Breast epithelium (tissue), 4 donors: ENCODE measurements at regions not wholly inside any gene's neighbourhood (a gene's known extent, or its start where the extent isn't known, plus 50 kb on each side); places are given as distances from the start of the nearest gene placed in this dataset.

Experiments used
- DNase-seq, 2 donors: peaks; one replicate each; pipeline ENCODE4 v3.0.0-alpha.2; 2019; ENCODE audit warnings: low spot score in 2 of 2
- H3K27ac ChIP-seq, 2 donors: fragments of 200-600 bp; sonication (generic) in 1 of 2; one replicate each; pipeline ENCODE4 v1.5.1; 2016 to 2019; ENCODE audit warnings: mild to moderate bottlenecking in 1 of 2
- H3K27me3 ChIP-seq, 2 donors: fragments of 200-600 bp; sonication (generic) in 1 of 2; one replicate each; pipeline versions ENCODE4 v1.5.1 to v1.6.0; 2017 to 2019; ENCODE audit warnings: control low read depth in 1 of 2, mild to moderate bottlenecking in 1 of 2
- H3K36me3 ChIP-seq: fragments of 200-600 bp; one replicate; pipeline ENCODE4 v1.5.1; 2019
- H3K4me1 ChIP-seq, 2 donors: fragments of 200-600 bp; sonication (generic); one replicate each; pipeline ENCODE4 v1.5.1; 2016 to 2019; ENCODE audit warnings: control low read depth in 1 of 2
- H3K4me3 ChIP-seq, 3 donors: fragments of 200-600 bp; sonication (generic); 1 replicate in 2 of 3; 2 replicates in 1 of 3; pipeline ENCODE4 v1.5.1; 2016 to 2019; ENCODE audit warnings: mild to moderate bottlenecking in 3 of 3, moderate library complexity in 2 of 3
- H3K9me3 ChIP-seq, 2 donors: fragments of 200-600 bp; sonication (generic) in 1 of 2; one replicate each; pipeline ENCODE4 v1.5.1; 2016 to 2019; ENCODE audit warnings: control low read depth in 1 of 2
- CTCF ChIP-seq, 3 donors: fragments of 450-650 bp; IDR thresholded peaks; one replicate each; pipeline ENCODE4 v1.5.1; 2016 to 2017; ENCODE audit warnings: antibody characterized with exemption in 3 of 3, mild to moderate bottlenecking in 3 of 3, moderate library complexity in 3 of 3
- POLR2A ChIP-seq: fragments of 450-650 bp; IDR thresholded peaks from one replicate; pipeline ENCODE4 v1.6.1; 2016; ENCODE audit warnings: antibody characterized with exemption, mild to moderate bottlenecking, moderate library complexity
- POLR2AphosphoS5 ChIP-seq, 3 donors: sonication (generic); formaldehyde crosslinking; IDR thresholded peaks; one replicate each; pipeline ENCODE4 v1.6.1; 2017; ENCODE audit warnings: antibody characterized with exemption in 3 of 3
- intact Hi-C: fragments of 100-400 bp; cut with DNase I; formaldehyde crosslinking; loops from one replicate; pipeline ENCODE4 v1.15.1; 2023; ENCODE audit warnings: low total_unique reads

GRCh38 chr17:13352747-13353415, 248.8 kb downstream of the HS3ST3A1 start:
- TF ChIP-seq POLR2AphosphoS5 (IDR thresholded peaks at IDR 0.05) (no peak), CTCF (IDR thresholded peaks at IDR 0.05) (no peak), POLR2A (no peak)
- no peak for DNase-seq
- Histone ChIP-seq H3K27me3 (no peaks in the 10 kb centered on the region), H3K4me1 (no peaks in the 10 kb centered on the region), H3K9me3 (no peaks in the 10 kb centered on the region), H3K27ac (no peak overlapping the region), H3K4me3 (no peak overlapping the region), H3K36me3 (no peaks in the 10 kb centered on the region)
- intact Hi-C loops, result no loop called here

DNA sequence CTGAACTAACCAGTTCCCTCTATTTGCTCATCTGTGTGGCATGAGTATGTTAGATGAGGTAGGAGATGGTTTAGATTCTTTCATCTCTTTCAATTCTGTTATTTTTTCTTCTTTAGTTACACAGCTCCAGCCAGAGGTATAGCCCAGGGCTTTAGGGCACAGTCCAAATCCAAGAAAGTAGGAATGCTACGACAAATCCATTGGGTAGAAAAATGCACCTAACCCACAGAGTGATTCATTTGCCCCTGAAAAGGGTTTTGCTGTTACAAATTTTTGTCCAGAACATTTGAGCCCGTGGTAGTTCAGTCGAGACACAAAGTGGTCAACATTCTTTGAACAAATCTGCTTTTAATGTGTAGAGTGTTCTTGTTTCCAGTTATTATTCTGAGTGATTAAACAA, 250.7 kb downstream of the HS3ST3A1 start:
- Histone ChIP-seq H3K27me3 (no peaks in the 10 kb centered on the region), H3K9me3 (no peaks in the 10 kb centered on the region), H3K36me3 (no peaks in the 10 kb centered on the region), H3K4me3 (no peak overlapping the region), H3K27ac (no peak overlapping the region), H3K4me1 (no peaks in the 10 kb centered on the region)
- DNase-seq, result no peak
- TF ChIP-seq POLR2A (no peak), CTCF (IDR thresholded peaks at IDR 0.05) (no peak), POLR2AphosphoS5 (IDR thresholded peaks at IDR 0.05) (no peak)
- intact Hi-C loops, result no loop called here

GRCh38 chr17:13350466-13350865, 251.3 kb downstream of the HS3ST3A1 start:
- no peaks in the 10 kb centered on the region for H3K27me3 ChIP-seq
- TF ChIP-seq POLR2AphosphoS5 (IDR thresholded peaks at IDR 0.05) (no peak), CTCF (IDR thresholded peaks at IDR 0.05) (no peak), POLR2A (no peak)
- no peaks in the 10 kb centered on the region for H3K4me1 ChIP-seq
- H3K36me3 ChIP-seq, result no peaks in the 10 kb centered on the region
- intact Hi-C loops, result no loop called here
- no peak overlapping the region for H3K4me3 ChIP-seq
- no peak for DNase-seq
- H3K9me3 ChIP-seq, result no peaks in the 10 kb centered on the region
- no peak overlapping the region for H3K27ac ChIP-seq

GRCh38 chr17:13346996-13347762, 254.6 kb downstream of the HS3ST3A1 start:
- intact Hi-C loops, result no loop called here

More at GRCh38 chr17:13346996-13347762, 254.6 kb downstream of the HS3ST3A1 start:
- H3K4me3 ChIP-seq, result no peak overlapping the region
- no peaks in the 10 kb centered on the region for H3K9me3 ChIP-seq
- no peak for DNase-seq
- H3K36me3 ChIP-seq, result no peaks in the 10 kb centered on the region
- TF ChIP-seq POLR2A (no peak), CTCF (IDR thresholded peaks at IDR 0.05) (no peak), POLR2AphosphoS5 (IDR thresholded peaks at IDR 0.05) (no peak)
- no peak overlapping the region for H3K27ac ChIP-seq
- no peaks in the 10 kb centered on the region for H3K27me3 ChIP-seq
- H3K4me1 ChIP-seq, result no peaks in the 10 kb centered on the region
